Neural cell (in vitro differentiated cells): ENCODE measurements at regions not wholly inside any gene's neighbourhood (a gene's known extent, or its start where the extent isn't known, plus 50 kb on each side); places are given as distances from the start of the nearest gene placed in this dataset.

Experiments
- H2AFZ ChIP-seq: fragments of 200-600, 300-800 bp; sonication (generic), shearing (Covaris generic); 2 replicates; pipeline ENCODE4 v1.6.0; 2014; ENCODE audit warnings: low read depth, mild to moderate bottlenecking, antibody characterized with exemption, low read length, moderate library complexity
- H3F3A ChIP-seq: fragments of 200-600 bp; shearing (Covaris generic); 2 replicates; pipeline ENCODE4 v1.6.1; 2016; ENCODE audit warnings: mild to moderate bottlenecking, moderate library complexity, mixed read lengths, antibody characterized with exemption, low read length; ENCODE audit not compliant: insufficient read depth, poor library complexity, severe bottlenecking
- H3K27ac ChIP-seq: fragments of 200-600, 300-800 bp; sonication (generic), shearing (Covaris generic); 2 replicates; pipeline ENCODE4 v1.5.1; 2014; ENCODE audit warnings: mild to moderate bottlenecking, low read length, moderate library complexity
- H3K27me3 ChIP-seq: fragments of 300-800, 200-600 bp; sonication (generic), shearing (Covaris generic); 2 replicates; pipeline ENCODE4 v1.6.0; 2014; ENCODE audit warnings: mild to moderate bottlenecking, low read depth, low read length, moderate library complexity; ENCODE audit not compliant: insufficient read depth
- H3K36me3 ChIP-seq: fragments of 300-800, 200-600 bp; sonication (generic), shearing (Covaris generic); 2 replicates; pipeline ENCODE4 v1.5.1; 2014; ENCODE audit warnings: mild to moderate bottlenecking, antibody characterized with exemption, low read length, moderate library complexity; ENCODE audit not compliant: insufficient read depth
- H3K4me2 ChIP-seq: fragments of 300-800, 200-600 bp; sonication (generic), shearing (Covaris generic); 2 replicates; pipeline ENCODE4 v1.6.0; 2014; ENCODE audit warnings: mild to moderate bottlenecking, low read length
- H3K4me3 ChIP-seq: fragments of 300-800, 200-600 bp; sonication (generic), shearing (Covaris generic); 2 replicates; pipeline ENCODE4 v1.5.1; 2014; ENCODE audit warnings: mild to moderate bottlenecking, low read length, moderate library complexity
- H3K79me2 ChIP-seq: fragments of 200-600 bp; shearing (Covaris generic); replicated peaks from 2 replicates; pipeline ENCODE4 v1.6.0; 2014; ENCODE audit warnings: mild to moderate bottlenecking, low read length, moderate library complexity; ENCODE audit not compliant: insufficient read depth
- H3K9ac ChIP-seq: fragments of 300-800, 200-600 bp; sonication (generic), shearing (Covaris generic); 2 replicates; pipeline ENCODE4 v1.6.1; 2016; ENCODE audit warnings: mild to moderate bottlenecking, low read length, mixed read lengths
- H3K9me2 ChIP-seq: fragments of 200-600 bp; shearing (Covaris generic); 2 replicates; pipeline ENCODE4 v1.6.1; 2016; ENCODE audit warnings: mild to moderate bottlenecking, low read length, mixed read lengths; ENCODE audit not compliant: insufficient read depth
- H3K9me3 ChIP-seq: fragments of 200-600, 300-800 bp; sonication (generic), shearing (Covaris generic); 2 replicates; pipeline ENCODE4 v1.6.1; 2016; ENCODE audit warnings: mild to moderate bottlenecking, mixed run types, low read length, moderate library complexity, mixed read lengths
- H4K20me1 ChIP-seq: fragments of 200-600 bp; shearing (Covaris generic); 2 replicates; pipeline ENCODE4 v1.6.1; 2016; ENCODE audit warnings: mild to moderate bottlenecking, mixed run types; ENCODE audit not compliant: insufficient read depth
- CTCF ChIP-seq: fragments of 450-650 bp; IDR thresholded peaks from 2 replicates; pipeline ENCODE4 v1.5.1; 2014; ENCODE audit warnings: antibody characterized with exemption, mild to moderate bottlenecking, moderate library complexity; ENCODE audit not compliant: poor library complexity, severe bottlenecking
- EP300 ChIP-seq: fragments of 450-650 bp; conservative IDR thresholded peaks from 2 replicates; pipeline ENCODE4 v1.6.1; 2014; ENCODE audit warnings: antibody characterized with exemption, mild to moderate bottlenecking, moderate library complexity; ENCODE audit not compliant: poor library complexity, severe bottlenecking
- EZH2 ChIP-seq: fragments of 200-600, 300-800 bp; shearing (Covaris generic), sonication (generic); IDR thresholded peaks from 2 replicates; pipeline ENCODE4 v1.6.1; 2014; ENCODE audit warnings: antibody characterized with exemption, low read length, borderline replicate concordance, mild to moderate bottlenecking; ENCODE audit not compliant: insufficient read depth, poor library complexity, severe bottlenecking
- MXI1 ChIP-seq: fragments of 450-650 bp; conservative IDR thresholded peaks from 2 replicates; pipeline ENCODE4 v1.6.1; 2014; ENCODE audit warnings: antibody characterized with exemption, mild to moderate bottlenecking; ENCODE audit not compliant: poor library complexity, severe bottlenecking
- POLR2AphosphoS5 ChIP-seq: IDR thresholded peaks from 2 replicates; pipeline ENCODE4 v1.6.1; 2012
- RAD21 ChIP-seq: fragments of 450-650 bp; conservative IDR thresholded peaks from 2 replicates; pipeline ENCODE4 v1.6.1; 2014; ENCODE audit warnings: antibody characterized with exemption, mild to moderate bottlenecking, moderate library complexity
- REST ChIP-seq: IDR thresholded peaks from 2 replicates; pipeline ENCODE4 v1.6.1; 2012; ENCODE audit warnings: borderline replicate concordance
- SMC3 ChIP-seq: fragments of 450-650 bp; conservative IDR thresholded peaks from 2 replicates; pipeline ENCODE4 v1.6.1; 2014; ENCODE audit warnings: antibody characterized with exemption, mild to moderate bottlenecking, moderate library complexity; ENCODE audit not compliant: poor library complexity
- TAF1 ChIP-seq: IDR thresholded peaks from 2 replicates; pipeline ENCODE4 v1.6.1; 2012; ENCODE audit warnings: low read depth

- Histone ChIP-seq H3K4me3 (no peak overlapping the region), H3K27ac (no peak overlapping the region), H3K4me2 (no peak overlapping the region), H3K9me2 (no peaks in the 10 kb centered on the region), H3K36me3 (no peaks in the 10 kb centered on the region), H3K9ac (no peak overlapping the region), H3K27me3 (no peaks in the 10 kb centered on the region), H3K79me2 (no peaks in the 10 kb centered on the region), H2AFZ (no peak overlapping the region), H4K20me1 (no peaks in the 10 kb centered on the region), H3F3A (peaks cover 2% of the 10 kb centered on the region), H3K9me3 (no peaks in the 10 kb centered on the region)
- TF ChIP-seq EP300, result no peak
- no peak for TF ChIP-seq TAF1
- TF ChIP-seq POLR2AphosphoS5, result no peak
Observed at GRCh38 chr1:113241237-113241636, 149.1 kb upstream of the MAGI3 start.

GRCh38 chr1:113242481-113242880 is 147.8 kb upstream of the MAGI3 start:
- H3K9me3 ChIP-seq, result no peaks in the 10 kb centered on the region

More at GRCh38 chr1:113242481-113242880, 147.8 kb upstream of the MAGI3 start:
- no peak overlapping the region for H3K4me3 ChIP-seq
- no peaks in the 10 kb centered on the region for H3K79me2 ChIP-seq
- no peak overlapping the region for H3K9ac ChIP-seq
- TF ChIP-seq EZH2 (no peak), REST (no peak), MXI1 (no peak), SMC3 (no peak), RAD21 (no peak), POLR2AphosphoS5 (no peak), TAF1 (no peak), EP300 (no peak), CTCF (no peak)
- no peaks in the 10 kb centered on the region for H3K27me3 ChIP-seq
- no peaks in the 10 kb centered on the region for H4K20me1 ChIP-seq
- no peaks in the 10 kb centered on the region for H3K36me3 ChIP-seq
- no peak overlapping the region for H3K27ac ChIP-seq
- H3F3A ChIP-seq, result peaks cover 2% of the 10 kb centered on the region
- no peak overlapping the region for H2AFZ ChIP-seq
- H3K4me2 ChIP-seq, result no peak overlapping the region
- no peaks in the 10 kb centered on the region for H3K9me2 ChIP-seq
